Hematopoietic multipotent progenitor cell treated with erythropoietin and hydrocortisone succinate and interleukin-3 and kit ligand, for 8 days (in vitro differentiated cells): ENCODE measurements at regions not wholly inside any gene's neighbourhood (a gene's known extent, or its start where the extent isn't known, plus 50 kb on each side); places are given as distances from the start of the nearest gene placed in this dataset.
"Not testable (repeated sequence)": the region's sequence is repeated elsewhere in the genome, so short reads cannot be mapped to it uniquely, and the experiment has no call there.

ENCODE experiments used
- DNase-seq: peaks from one replicate; pipeline ENCODE4 v3.0.0-alpha.2; 2015

GRCh38 chr20:33908336-33908735 is 85.4 kb upstream of the RALY start:
- DNase-seq = no peak

GRCh38 chr20:33908868-33909267 is 84.8 kb upstream of the RALY start:
- no peak for DNase-seq

- DNase-seq = peak; percentile 16
These were observed 84.3 kb upstream of the RALY start for GRCh38 chr20:33909331-33909921.

GRCh38 chr20:33910056-33910455 is 83.7 kb upstream of the RALY start:
- no peak for DNase-seq

- DNase-seq = no peak
These were observed 83.0 kb upstream of the RALY start for GRCh38 chr20:33910529-33911327.

GRCh38 chr20:33914919-33915318 is 78.8 kb upstream of the RALY start:
- no peak for DNase-seq

- DNase-seq = peak; percentile 52
These were observed 77.9 kb upstream of the RALY start for GRCh38 chr20:33915726-33916331.

GRCh38 chr20:33916768-33917167 is 76.9 kb upstream of the RALY start:
- DNase-seq = no peak

GRCh38 chr20:33917831-33918525 is 75.7 kb upstream of the RALY start:
- no peak for DNase-seq

- DNase-seq = no peak
These were observed 75.0 kb upstream of the RALY start for GRCh38 chr20:33918662-33919061.

GRCh38 chr20:33919653-33920052 is 74.1 kb upstream of the RALY start:
- no peak for DNase-seq

GRCh38 chr20:33922224-33922623 is 71.5 kb upstream of the RALY start:
- DNase-seq = no peak

- no peak for DNase-seq
These were observed 70.0 kb upstream of the RALY start for GRCh38 chr20:33923740-33924139.

- DNase-seq = no peak
These were observed 67.8 kb upstream of the RALY start for GRCh38 chr20:33925867-33926266.

GRCh38 chr20:33926425-33926824 is 67.3 kb upstream of the RALY start:
- DNase-seq = no peak

- no peak for DNase-seq
These were observed 66.0 kb upstream of the RALY start for GRCh38 chr20:33927724-33928123.

- DNase-seq = no peak
These were observed 63.8 kb upstream of the RALY start for GRCh38 chr20:33929917-33930316.

- peak; percentile 85 for DNase-seq
These were observed 60.2 kb upstream of the RALY start for GRCh38 chr20:33933469-33933909.

GRCh38 chr20:33936656-33937055 is 57.1 kb upstream of the RALY start:
- no peak for DNase-seq

- not testable (repeated sequence) for DNase-seq
These were observed 54.7 kb upstream of the RALY start for GRCh38 chr20:33939031-33939430.

GRCh38 chr20:33940666-33941065 is 53.0 kb upstream of the RALY start:
- DNase-seq = no peak
